ENCODE measurements at regions not wholly inside any gene's neighbourhood (a gene's known extent, or its start where the extent isn't known, plus 50 kb on each side); places are given as distances from the start of the nearest gene placed in this dataset.

DNA sequence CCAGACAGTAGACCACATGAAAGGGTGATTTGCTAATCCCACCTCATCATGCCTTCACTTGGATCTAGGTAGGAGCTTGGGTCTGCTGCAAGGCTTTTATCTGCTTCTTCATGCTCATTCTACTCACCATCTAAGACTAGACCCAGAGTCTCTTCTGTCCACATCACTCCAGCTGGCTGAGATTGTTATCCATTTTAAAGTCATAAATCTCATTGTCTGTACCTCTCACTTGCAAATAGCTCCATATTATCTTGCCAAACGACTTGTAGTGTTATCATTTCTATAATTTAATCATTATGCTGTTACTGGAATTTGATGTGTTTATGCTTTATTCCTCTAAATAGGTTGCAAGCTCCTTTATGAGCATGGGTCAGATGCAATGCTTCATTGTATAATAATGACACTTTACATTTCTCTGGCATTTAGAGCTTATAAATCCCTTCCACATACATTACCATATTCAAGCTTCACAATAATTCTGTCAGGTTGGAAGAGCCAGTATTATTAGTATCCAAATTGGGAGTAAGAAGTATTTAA, 254.2 kb upstream of the SORL1-AS1 start:
- TF ChIP-seq, protein P1, sequence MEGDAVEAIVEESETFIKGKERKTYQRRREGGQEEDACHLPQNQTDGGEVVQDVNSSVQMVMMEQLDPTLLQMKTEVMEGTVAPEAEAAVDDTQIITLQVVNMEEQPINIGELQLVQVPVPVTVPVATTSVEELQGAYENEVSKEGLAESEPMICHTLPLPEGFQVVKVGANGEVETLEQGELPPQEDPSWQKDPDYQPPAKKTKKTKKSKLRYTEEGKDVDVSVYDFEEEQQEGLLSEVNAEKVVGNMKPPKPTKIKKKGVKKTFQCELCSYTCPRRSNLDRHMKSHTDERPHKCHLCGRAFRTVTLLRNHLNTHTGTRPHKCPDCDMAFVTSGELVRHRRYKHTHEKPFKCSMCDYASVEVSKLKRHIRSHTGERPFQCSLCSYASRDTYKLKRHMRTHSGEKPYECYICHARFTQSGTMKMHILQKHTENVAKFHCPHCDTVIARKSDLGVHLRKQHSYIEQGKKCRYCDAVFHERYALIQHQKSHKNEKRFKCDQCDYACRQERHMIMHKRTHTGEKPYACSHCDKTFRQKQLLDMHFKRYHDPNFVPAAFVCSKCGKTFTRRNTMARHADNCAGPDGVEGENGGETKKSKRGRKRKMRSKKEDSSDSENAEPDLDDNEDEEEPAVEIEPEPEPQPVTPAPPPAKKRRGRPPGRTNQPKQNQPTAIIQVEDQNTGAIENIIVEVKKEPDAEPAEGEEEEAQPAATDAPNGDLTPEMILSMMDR (IDR thresholded peaks at IDR 0.05; ENCODE audit: control extremely low read depth, extremely low read depth, low read depth, missing control alignments), result no peak
- DNase-seq (ENCODE audit: extremely low spot score), result no peak
- CTCF ChIA-PET, result interaction anchor here (0.7 to 1.4 kb wide), 5 partner anchors 9 to 799 kb away, joined by 3 to 4 read pairs (median 3); no protein-coding TSS in a partner anchor
- POLR2A ChIA-PET, result no interaction called here

DNA sequence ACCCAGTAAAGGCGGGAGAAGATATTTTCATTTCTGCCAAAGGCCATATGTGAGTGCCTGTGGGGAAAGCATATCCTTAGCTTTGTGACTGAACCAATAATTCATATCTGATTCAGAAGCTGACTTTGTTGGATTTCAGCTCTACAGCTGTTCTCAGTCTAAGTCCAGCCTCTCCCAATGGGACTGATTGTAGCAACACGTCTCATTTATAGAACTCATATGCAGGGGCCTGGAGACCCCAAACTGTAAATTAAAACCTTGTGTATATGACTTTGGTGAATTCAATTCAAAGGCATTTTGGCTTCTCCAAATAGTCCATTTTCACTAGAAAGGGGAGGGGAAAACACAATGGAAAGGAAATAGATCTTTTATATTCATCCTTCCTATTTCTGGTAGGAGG, 250.4 kb upstream of the SORL1-AS1 start:
- CTCF ChIA-PET, result interaction anchor here (1.7 kb wide), 1 partner anchor 23 kb away, joined by 3 read pairs; no protein-coding TSS in a partner anchor
- TF ChIP-seq, protein P1 (IDR thresholded peaks at IDR 0.05; ENCODE audit: control extremely low read depth, extremely low read depth, low read depth, missing control alignments), result no peak
- no peak for DNase-seq (ENCODE audit: extremely low spot score)
- POLR2A ChIA-PET, result no interaction called here

DNA sequence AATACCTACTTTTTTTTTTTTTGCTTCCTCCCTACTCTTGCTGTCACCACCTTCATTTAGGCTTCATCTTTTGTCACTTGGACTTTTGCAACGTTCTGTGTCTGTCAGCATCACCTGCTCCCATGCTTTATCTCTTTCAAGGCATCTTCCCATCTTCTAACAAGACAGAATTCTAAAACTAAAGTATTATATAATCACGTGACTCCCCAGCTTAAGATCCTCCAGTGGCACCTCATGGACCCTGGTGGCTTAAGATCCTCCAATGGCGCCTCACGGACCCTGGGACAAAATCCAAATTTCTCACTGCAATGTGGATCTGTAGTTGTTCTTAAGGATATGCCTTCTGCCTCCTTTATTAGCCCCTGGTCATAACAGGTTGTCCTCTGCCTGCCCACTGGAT, 248.2 kb upstream of the SORL1-AS1 start:
- TF ChIP-seq, protein P1 (IDR thresholded peaks at IDR 0.05; ENCODE audit: control extremely low read depth, extremely low read depth, low read depth, missing control alignments), result no peak
- CTCF ChIA-PET, result no interaction called here
- no peak for DNase-seq (ENCODE audit: extremely low spot score)
- POLR2A ChIA-PET, result no interaction called here

DNA sequence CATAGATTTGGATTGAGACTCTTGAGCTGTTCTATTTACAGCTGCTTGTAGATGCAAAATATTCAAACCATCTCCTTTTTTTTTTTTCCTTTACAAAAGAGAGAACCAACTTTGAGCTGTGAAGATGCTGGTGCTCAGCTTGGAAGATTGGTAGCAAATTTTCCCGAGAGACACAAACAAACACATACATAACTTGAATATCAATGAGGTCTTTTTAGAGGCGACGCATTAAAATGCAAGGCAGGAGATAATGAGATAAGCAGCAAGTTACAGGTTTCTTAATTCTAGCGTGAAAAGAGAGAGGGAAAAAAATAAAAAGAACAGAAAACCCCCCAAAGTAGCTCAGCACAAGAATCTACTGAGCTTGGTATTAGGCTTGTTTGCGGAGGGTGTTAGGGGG, 247.0 kb upstream of the SORL1-AS1 start:
- DNase-seq (ENCODE audit: extremely low spot score), result no peak
- TF ChIP-seq, protein P1 (IDR thresholded peaks at IDR 0.05; ENCODE audit: control extremely low read depth, extremely low read depth, low read depth, missing control alignments), result no peak
- CTCF ChIA-PET, result interaction anchor here (1.0 kb wide), 1 partner anchor 44 kb away, joined by 3 read pairs; no protein-coding TSS in a partner anchor
- POLR2A ChIA-PET, result no interaction called here

DNA sequence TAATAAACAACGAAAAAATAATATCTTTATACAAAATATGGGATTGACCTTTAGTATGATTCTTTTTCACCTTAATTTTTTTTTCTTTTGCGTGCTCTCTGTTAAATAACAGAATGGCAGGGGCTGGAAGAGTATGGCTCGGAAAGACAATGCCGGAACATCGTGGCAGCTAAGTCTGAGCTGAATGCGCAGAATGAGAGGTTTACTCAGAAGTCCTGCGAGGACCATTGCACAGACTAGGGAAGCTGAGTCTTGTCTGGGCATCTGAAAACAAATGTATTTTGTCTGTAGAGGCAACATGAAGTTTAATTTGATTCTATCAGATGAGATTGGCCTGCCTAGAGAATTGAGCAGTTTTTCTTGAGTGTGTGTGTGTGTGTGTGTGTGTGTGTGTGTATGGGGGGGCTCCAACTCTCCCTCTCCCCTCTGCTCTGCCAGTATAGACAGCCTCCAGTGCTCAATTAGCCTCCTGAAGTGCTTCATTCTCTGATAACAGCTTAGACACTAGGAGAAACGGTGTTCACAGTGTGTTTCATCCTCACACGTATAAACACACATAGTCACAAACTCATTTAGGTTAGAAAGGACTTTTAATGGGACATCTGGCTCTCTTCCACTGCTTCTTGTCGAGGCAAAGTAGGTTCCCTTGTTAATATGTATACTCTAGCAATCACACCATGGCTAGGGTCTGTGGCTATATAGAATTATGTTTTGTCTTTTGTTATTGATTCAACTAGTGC, 244.3 kb upstream of the SORL1-AS1 start:
- CTCF ChIA-PET, result no interaction called here
- TF ChIP-seq, protein P1 (IDR thresholded peaks at IDR 0.05; ENCODE audit: control extremely low read depth, extremely low read depth, low read depth, missing control alignments), result no peak
- POLR2A ChIA-PET, result no interaction called here
- no peak for DNase-seq (ENCODE audit: extremely low spot score)

DNA sequence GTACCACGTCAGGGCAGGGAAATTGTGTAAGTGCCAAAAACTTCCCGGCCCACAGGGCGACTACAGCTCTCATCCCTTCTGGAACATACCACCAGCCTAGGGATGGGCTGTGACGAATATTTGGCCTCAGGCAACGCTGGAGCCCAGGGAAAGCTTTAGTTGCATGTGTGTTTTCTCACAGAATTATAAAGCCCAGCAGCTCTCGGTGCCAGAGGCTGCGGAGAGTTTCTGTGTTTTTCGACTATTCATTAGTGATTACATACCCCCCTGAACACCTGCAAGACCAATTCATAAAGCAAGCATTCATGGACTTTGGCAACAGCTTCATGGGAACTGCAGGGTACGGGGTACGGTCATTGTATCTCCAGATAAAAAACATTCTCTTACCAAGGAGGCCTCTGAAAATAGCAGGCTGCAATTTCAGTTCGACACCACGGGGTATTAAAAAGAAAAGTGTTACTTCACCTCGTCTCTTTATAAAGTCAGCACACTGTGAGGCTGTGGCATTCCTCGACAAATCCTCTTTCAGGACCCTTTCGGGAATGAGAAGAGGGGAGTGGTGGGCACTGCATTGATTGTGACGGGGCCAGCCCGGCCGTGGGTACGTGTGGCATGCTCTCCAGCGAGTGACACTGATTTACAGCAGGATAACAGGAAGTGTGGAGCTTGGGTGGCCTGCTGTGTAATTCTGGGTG, 243.6 kb upstream of the SORL1-AS1 start:
- ChIA-PET CTCF (no interaction called here), POLR2A (no interaction called here)
- DNase-seq (ENCODE audit: extremely low spot score), result no peak
- TF ChIP-seq, protein P1 (IDR thresholded peaks at IDR 0.05; ENCODE audit: control extremely low read depth, extremely low read depth, low read depth, missing control alignments), result no peak
